GM23338 (cell line): ENCODE measurements at regions not wholly inside any gene's neighbourhood (a gene's known extent, or its start where the extent isn't known, plus 50 kb on each side); places are given as distances from the start of the nearest gene placed in this dataset.

ENCODE experiments used
- ATAC-seq: fragments of 200-7000 bp; cut with Tn5 transposase; 3 replicates; pipeline ENCODE4 v1.9.1; 2020
- DNase-seq: peaks from one replicate; pipeline ENCODE4 v3.0.0-alpha.2; 2015; ENCODE audit warnings: low spot score
- H2AFZ ChIP-seq: fragments of 200-600 bp; sonication (generic); 2 replicates; pipeline ENCODE4 v1.8.0; 2016; ENCODE audit warnings: antibody characterized with exemption, mild to moderate bottlenecking, moderate library complexity
- H3F3A ChIP-seq: fragments of 200-600 bp; sonication (generic); replicated peaks from 2 replicates; pipeline ENCODE4 v1.8.0; 2017; ENCODE audit warnings: antibody characterized with exemption, mixed run types, low read depth
- H3K27ac ChIP-seq: fragments of 200-600 bp; sonication (generic); 2 replicates; pipeline ENCODE4 v1.6.1; 2016; ENCODE audit warnings: low read depth
- H3K27me3 ChIP-seq: fragments of 200-600 bp; sonication (generic); 2 replicates; pipeline ENCODE4 v1.8.0; 2016; ENCODE audit warnings: mild to moderate bottlenecking, mixed run types, moderate library complexity; ENCODE audit not compliant: insufficient read depth
- H3K36me3 ChIP-seq: fragments of 200-600 bp; sonication (generic); 2 replicates; pipeline ENCODE4 v1.8.0; 2016; ENCODE audit warnings: mild to moderate bottlenecking; ENCODE audit not compliant: insufficient read depth
- H3K4me1 ChIP-seq: fragments of 200-600 bp; sonication (generic); 2 replicates; pipeline ENCODE4 v1.8.0; 2016; ENCODE audit warnings: mild to moderate bottlenecking, moderate library complexity; ENCODE audit not compliant: insufficient read depth
- H3K4me2 ChIP-seq: fragments of 200-600 bp; sonication (generic); 2 replicates; pipeline ENCODE4 v1.7.1; 2017; ENCODE audit warnings: mixed run types
- H3K4me3 ChIP-seq: fragments of 200-600 bp; sonication (generic); 2 replicates; pipeline ENCODE4 v1.6.1; 2016; ENCODE audit warnings: mixed run types
- H3K79me2 ChIP-seq: fragments of 200-600 bp; sonication (generic); replicated peaks from 2 replicates; pipeline ENCODE4 v1.8.0; 2017; ENCODE audit warnings: mild to moderate bottlenecking; ENCODE audit not compliant: insufficient read depth
- H3K9me2 ChIP-seq: fragments of 200-600 bp; sonication (generic); 2 replicates; pipeline ENCODE4 v1.8.0; 2017; ENCODE audit not compliant: insufficient read depth
- H4K20me1 ChIP-seq: fragments of 200-600 bp; sonication (generic); replicated peaks from 2 replicates; pipeline ENCODE4 v1.8.0; 2017; ENCODE audit warnings: mild to moderate bottlenecking; ENCODE audit not compliant: insufficient read depth
- H3K27ac Mint-ChIP-seq: 2 replicates; pipeline ENCODE4 v1.8.0; 2020; ENCODE audit warnings: inconsistent platforms, mild to moderate bottlenecking, moderate library complexity, mixed read lengths
- H3K27me3 Mint-ChIP-seq: 3 replicates; pipeline ENCODE4 v1.8.0; 2022; ENCODE audit warnings: low read depth, mild to moderate bottlenecking, moderate library complexity, mixed read lengths, inconsistent platforms; ENCODE audit not compliant: insufficient read depth, poor library complexity
- H3K36me3 Mint-ChIP-seq: 3 replicates; pipeline ENCODE4 v1.8.0; 2021; ENCODE audit warnings: low read depth, mild to moderate bottlenecking, inconsistent platforms, moderate library complexity, mixed read lengths
- H3K4me1 Mint-ChIP-seq: 3 replicates; pipeline ENCODE4 v1.8.0; 2020; ENCODE audit warnings: mild to moderate bottlenecking, inconsistent platforms, mixed read lengths
- H3K4me3 Mint-ChIP-seq: 3 replicates; pipeline ENCODE4 v1.8.0; 2021; ENCODE audit warnings: moderate library complexity, mild to moderate bottlenecking, inconsistent platforms, mixed read lengths
- H3K9me3 Mint-ChIP-seq: 3 replicates; pipeline ENCODE4 v1.8.0; 2020; ENCODE audit warnings: moderate library complexity, mild to moderate bottlenecking, inconsistent platforms, mixed read lengths
- CREB1 ChIP-seq: fragments of 250-450 bp; sonication (Bioruptor Pico); IDR thresholded peaks from 2 replicates; pipeline ENCODE4 v1.5.0; 2020; ENCODE audit warnings: low read depth, mild to moderate bottlenecking, moderate library complexity
- EZH2 ChIP-seq: fragments of 200-600 bp; sonication (generic); IDR thresholded peaks from one replicate; pipeline ENCODE4 v1.8.0; 2017; ENCODE audit warnings: antibody characterized with exemption, mild to moderate bottlenecking, low read depth; ENCODE audit not compliant: unreplicated experiment
- EZH2phosphoT487 ChIP-seq: fragments of 200-600 bp; sonication (generic); IDR thresholded peaks from one replicate; pipeline ENCODE4 v1.8.1; 2018; ENCODE audit warnings: antibody characterized with exemption; ENCODE audit not compliant: unreplicated experiment
- JUNB ChIP-seq: IDR thresholded peaks from one replicate; pipeline ENCODE4 v1.6.1; 2016; ENCODE audit warnings: antibody characterized with exemption; ENCODE audit not compliant: unreplicated experiment
- NANOG ChIP-seq: IDR thresholded peaks from 2 replicates; pipeline ENCODE4 v1.6.1; 2016; ENCODE audit warnings: antibody characterized with exemption, borderline replicate concordance
- POLR2AphosphoS5 ChIP-seq: IDR thresholded peaks from 2 replicates; pipeline ENCODE4 v1.6.1; 2016; ENCODE audit warnings: antibody characterized with exemption, low read depth
- STAT1 ChIP-seq: IDR thresholded peaks from one replicate; pipeline ENCODE4 v1.6.1; 2016; ENCODE audit warnings: antibody characterized with exemption; ENCODE audit not compliant: unreplicated experiment
- ZNF114 ChIP-seq: fragments of 250-450 bp; sonication (Bioruptor Pico); IDR thresholded peaks from 2 replicates; pipeline ENCODE4 v1.5.0; 2020; ENCODE audit warnings: mild to moderate bottlenecking, moderate library complexity
- ZNF331 ChIP-seq: fragments of 250-450 bp; sonication (Bioruptor Pico); IDR thresholded peaks from 2 replicates; pipeline ENCODE4 v1.5.0; 2020; ENCODE audit warnings: low read depth, mild to moderate bottlenecking, moderate library complexity
- TF ChIP-seq, protein P1 (sequence below), 2 experiments: fragments of 200-600 bp in 1 of 2; sonication (generic) in 1 of 2; conservative IDR thresholded peaks; 2 replicates each; pipeline versions ENCODE4 v1.5.1 to v1.6.1; 2016 to 2017; ENCODE audit warnings: antibody characterized with exemption in 2 of 2, low read depth in 2 of 2, mild to moderate bottlenecking in 2 of 2, moderate library complexity in 1 of 2
- TF ChIP-seq, protein P2 (sequence below): IDR thresholded peaks from 2 replicates; pipeline ENCODE4 v1.6.1; 2016; ENCODE audit warnings: antibody characterized with exemption
- TF ChIP-seq, protein P3 (sequence below): fragments of 250-450 bp; sonication (Bioruptor Pico); IDR thresholded peaks from 2 replicates; pipeline ENCODE4 v1.5.0; 2020; ENCODE audit warnings: mild to moderate bottlenecking, moderate library complexity
- TF ChIP-seq, protein P4 (sequence below): IDR thresholded peaks from one replicate; pipeline ENCODE4 v1.6.1; 2018; ENCODE audit warnings: antibody characterized with exemption; ENCODE audit not compliant: unreplicated experiment

DNA sequence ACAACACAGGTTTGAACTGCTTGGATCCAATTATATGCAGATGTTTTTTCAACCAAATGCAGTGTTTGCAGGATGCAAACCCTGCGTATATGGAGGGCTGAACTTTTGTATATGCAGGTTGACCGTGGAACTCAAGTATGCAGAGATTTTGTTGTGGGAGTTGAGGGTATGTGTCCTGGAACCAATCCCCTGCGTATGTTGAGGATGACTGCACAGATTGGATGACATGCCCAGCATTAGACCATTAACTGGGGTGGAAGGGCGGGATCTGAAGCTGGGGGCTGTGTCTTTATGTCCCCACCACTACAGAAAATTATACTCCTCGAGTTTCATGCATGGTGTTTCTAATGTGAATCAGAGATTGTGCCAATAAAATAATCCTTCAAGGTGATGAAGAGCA lies 162.2 kb upstream of the RMST start:
- TF ChIP-seq ZNF331 (no peak), ZNF114 (CRISPR knock-in tag) (no peak), NANOG (no peak), EZH2 (no peak), STAT1 (no peak), POLR2AphosphoS5 (no peak), JUNB (no peak), CREB1 (CRISPR knock-in tag) (no peak), EZH2phosphoT487 (no peak)
- TF ChIP-seq, protein P1, sequence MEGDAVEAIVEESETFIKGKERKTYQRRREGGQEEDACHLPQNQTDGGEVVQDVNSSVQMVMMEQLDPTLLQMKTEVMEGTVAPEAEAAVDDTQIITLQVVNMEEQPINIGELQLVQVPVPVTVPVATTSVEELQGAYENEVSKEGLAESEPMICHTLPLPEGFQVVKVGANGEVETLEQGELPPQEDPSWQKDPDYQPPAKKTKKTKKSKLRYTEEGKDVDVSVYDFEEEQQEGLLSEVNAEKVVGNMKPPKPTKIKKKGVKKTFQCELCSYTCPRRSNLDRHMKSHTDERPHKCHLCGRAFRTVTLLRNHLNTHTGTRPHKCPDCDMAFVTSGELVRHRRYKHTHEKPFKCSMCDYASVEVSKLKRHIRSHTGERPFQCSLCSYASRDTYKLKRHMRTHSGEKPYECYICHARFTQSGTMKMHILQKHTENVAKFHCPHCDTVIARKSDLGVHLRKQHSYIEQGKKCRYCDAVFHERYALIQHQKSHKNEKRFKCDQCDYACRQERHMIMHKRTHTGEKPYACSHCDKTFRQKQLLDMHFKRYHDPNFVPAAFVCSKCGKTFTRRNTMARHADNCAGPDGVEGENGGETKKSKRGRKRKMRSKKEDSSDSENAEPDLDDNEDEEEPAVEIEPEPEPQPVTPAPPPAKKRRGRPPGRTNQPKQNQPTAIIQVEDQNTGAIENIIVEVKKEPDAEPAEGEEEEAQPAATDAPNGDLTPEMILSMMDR (conservative IDR thresholded peaks at IDR 0.05; ENCODE audit: low read depth in 2 of 2), result no peak
- TF ChIP-seq, protein P2, sequence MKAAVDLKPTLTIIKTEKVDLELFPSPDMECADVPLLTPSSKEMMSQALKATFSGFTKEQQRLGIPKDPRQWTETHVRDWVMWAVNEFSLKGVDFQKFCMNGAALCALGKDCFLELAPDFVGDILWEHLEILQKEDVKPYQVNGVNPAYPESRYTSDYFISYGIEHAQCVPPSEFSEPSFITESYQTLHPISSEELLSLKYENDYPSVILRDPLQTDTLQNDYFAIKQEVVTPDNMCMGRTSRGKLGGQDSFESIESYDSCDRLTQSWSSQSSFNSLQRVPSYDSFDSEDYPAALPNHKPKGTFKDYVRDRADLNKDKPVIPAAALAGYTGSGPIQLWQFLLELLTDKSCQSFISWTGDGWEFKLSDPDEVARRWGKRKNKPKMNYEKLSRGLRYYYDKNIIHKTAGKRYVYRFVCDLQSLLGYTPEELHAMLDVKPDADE, result no peak
- TF ChIP-seq, protein P3, sequence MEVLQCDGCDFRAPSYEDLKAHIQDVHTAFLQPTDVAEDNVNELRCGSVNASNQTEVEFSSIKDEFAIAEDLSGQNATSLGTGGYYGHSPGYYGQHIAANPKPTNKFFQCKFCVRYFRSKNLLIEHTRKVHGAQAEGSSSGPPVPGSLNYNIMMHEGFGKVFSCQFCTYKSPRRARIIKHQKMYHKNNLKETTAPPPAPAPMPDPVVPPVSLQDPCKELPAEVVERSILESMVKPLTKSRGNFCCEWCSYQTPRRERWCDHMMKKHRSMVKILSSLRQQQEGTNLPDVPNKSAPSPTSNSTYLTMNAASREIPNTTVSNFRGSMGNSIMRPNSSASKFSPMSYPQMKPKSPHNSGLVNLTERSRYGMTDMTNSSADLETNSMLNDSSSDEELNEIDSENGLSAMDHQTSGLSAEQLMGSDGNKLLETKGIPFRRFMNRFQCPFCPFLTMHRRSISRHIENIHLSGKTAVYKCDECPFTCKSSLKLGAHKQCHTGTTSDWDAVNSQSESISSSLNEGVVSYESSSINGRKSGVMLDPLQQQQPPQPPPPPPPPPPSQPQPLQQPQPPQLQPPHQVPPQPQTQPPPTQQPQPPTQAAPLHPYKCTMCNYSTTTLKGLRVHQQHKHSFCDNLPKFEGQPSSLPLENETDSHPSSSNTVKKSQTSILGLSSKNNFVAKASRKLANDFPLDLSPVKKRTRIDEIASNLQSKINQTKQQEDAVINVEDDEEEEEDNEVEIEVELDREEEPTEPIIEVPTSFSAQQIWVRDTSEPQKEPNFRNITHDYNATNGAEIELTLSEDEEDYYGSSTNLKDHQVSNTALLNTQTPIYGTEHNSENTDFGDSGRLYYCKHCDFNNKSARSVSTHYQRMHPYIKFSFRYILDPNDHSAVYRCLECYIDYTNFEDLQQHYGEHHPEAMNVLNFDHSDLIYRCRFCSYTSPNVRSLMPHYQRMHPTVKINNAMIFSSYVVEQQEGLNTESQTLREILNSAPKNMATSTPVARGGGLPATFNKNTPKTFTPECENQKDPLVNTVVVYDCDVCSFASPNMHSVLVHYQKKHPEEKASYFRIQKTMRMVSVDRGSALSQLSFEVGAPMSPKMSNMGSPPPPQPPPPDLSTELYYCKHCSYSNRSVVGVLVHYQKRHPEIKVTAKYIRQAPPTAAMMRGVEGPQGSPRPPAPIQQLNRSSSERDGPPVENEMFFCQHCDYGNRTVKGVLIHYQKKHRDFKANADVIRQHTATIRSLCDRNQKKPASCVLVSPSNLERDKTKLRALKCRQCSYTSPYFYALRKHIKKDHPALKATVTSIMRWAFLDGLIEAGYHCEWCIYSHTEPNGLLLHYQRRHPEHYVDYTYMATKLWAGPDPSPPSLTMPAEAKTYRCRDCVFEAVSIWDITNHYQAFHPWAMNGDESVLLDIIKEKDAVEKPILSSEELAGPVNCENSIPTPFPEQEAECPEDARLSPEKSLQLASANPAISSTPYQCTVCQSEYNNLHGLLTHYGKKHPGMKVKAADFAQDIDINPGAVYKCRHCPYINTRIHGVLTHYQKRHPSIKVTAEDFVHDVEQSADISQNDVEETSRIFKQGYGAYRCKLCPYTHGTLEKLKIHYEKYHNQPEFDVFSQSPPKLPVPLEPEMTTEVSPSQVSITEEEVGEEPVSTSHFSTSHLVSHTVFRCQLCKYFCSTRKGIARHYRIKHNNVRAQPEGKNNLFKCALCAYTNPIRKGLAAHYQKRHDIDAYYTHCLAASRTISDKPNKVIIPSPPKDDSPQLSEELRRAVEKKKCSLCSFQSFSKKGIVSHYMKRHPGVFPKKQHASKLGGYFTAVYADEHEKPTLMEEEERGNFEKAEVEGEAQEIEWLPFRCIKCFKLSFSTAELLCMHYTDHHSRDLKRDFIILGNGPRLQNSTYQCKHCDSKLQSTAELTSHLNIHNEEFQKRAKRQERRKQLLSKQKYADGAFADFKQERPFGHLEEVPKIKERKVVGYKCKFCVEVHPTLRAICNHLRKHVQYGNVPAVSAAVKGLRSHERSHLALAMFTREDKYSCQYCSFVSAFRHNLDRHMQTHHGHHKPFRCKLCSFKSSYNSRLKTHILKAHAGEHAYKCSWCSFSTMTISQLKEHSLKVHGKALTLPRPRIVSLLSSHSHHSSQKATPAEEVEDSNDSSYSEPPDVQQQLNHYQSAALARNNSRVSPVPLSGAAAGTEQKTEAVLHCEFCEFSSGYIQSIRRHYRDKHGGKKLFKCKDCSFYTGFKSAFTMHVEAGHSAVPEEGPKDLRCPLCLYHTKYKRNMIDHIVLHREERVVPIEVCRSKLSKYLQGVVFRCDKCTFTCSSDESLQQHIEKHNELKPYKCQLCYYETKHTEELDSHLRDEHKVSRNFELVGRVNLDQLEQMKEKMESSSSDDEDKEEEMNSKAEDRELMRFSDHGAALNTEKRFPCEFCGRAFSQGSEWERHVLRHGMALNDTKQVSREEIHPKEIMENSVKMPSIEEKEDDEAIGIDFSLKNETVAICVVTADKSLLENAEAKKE (CRISPR knock-in tag), result no peak
- TF ChIP-seq, protein P4, sequence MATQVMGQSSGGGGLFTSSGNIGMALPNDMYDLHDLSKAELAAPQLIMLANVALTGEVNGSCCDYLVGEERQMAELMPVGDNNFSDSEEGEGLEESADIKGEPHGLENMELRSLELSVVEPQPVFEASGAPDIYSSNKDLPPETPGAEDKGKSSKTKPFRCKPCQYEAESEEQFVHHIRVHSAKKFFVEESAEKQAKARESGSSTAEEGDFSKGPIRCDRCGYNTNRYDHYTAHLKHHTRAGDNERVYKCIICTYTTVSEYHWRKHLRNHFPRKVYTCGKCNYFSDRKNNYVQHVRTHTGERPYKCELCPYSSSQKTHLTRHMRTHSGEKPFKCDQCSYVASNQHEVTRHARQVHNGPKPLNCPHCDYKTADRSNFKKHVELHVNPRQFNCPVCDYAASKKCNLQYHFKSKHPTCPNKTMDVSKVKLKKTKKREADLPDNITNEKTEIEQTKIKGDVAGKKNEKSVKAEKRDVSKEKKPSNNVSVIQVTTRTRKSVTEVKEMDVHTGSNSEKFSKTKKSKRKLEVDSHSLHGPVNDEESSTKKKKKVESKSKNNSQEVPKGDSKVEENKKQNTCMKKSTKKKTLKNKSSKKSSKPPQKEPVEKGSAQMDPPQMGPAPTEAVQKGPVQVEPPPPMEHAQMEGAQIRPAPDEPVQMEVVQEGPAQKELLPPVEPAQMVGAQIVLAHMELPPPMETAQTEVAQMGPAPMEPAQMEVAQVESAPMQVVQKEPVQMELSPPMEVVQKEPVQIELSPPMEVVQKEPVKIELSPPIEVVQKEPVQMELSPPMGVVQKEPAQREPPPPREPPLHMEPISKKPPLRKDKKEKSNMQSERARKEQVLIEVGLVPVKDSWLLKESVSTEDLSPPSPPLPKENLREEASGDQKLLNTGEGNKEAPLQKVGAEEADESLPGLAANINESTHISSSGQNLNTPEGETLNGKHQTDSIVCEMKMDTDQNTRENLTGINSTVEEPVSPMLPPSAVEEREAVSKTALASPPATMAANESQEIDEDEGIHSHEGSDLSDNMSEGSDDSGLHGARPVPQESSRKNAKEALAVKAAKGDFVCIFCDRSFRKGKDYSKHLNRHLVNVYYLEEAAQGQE, result no peak
- ATAC-seq (no peak), DNase-seq (no peak)
- H3K9me3 Mint-ChIP-seq, result peaks cover 8% of the 10 kb centered on the region; the same call in 2 of the 3 replicates
- H3F3A ChIP-seq, result no peaks in the 10 kb centered on the region
- H3K4me3 ChIP-seq, result no peak overlapping the region
- peaks cover 8% of the 10 kb centered on the region for H3K9me2 ChIP-seq
- no peaks in the 10 kb centered on the region for H3K79me2 ChIP-seq
- H2AFZ ChIP-seq, result no peak overlapping the region
- H3K36me3 Mint-ChIP-seq, result peaks cover 3% of the 10 kb centered on the region; the same call in 2 of the 3 replicates
- peaks cover 2% of the 10 kb centered on the region; the same call in 1 of the 3 replicates for H3K4me1 Mint-ChIP-seq
- no peaks in the 10 kb centered on the region for H3K27me3 ChIP-seq
- H3K4me1 ChIP-seq, result no peaks in the 10 kb centered on the region
- H3K4me2 ChIP-seq, result no peak overlapping the region
- H3K27me3 Mint-ChIP-seq, result no peaks in the 10 kb centered on the region
- H3K27ac Mint-ChIP-seq, result no peak overlapping the region
- H3K36me3 ChIP-seq, result no peaks in the 10 kb centered on the region; the same call in 1 of the 2 replicates
- no peak overlapping the region for H3K27ac ChIP-seq
- H4K20me1 ChIP-seq, result no peaks in the 10 kb centered on the region
- no peak overlapping the region for H3K4me3 Mint-ChIP-seq
